Omental fat pad (tissue), 3 donors: ENCODE measurements at regions not wholly inside any gene's neighbourhood (a gene's known extent, or its start where the extent isn't known, plus 50 kb on each side); places are given as distances from the start of the nearest gene placed in this dataset.

ENCODE experiments used
- ATAC-seq: fragments of 150-250 bp; one replicate; pipeline ENCODE4 v1.9.1; 2016; ENCODE audit warnings: mild to moderate bottlenecking, moderate library complexity; ENCODE audit not compliant: low FRiP score
- DNase-seq: peaks from one replicate; pipeline ENCODE4 v3.0.0-alpha.2; 2019; ENCODE audit warnings: low spot score
- TF ChIP-seq, protein P1 (sequence below), 3 donors: fragments of 450-650 bp; IDR thresholded peaks; one replicate each; pipeline ENCODE4 v1.5.1; 2016 to 2017; ENCODE audit warnings: antibody characterized with exemption in 3 of 3, mild to moderate bottlenecking in 3 of 3, moderate library complexity in 2 of 3

DNA sequence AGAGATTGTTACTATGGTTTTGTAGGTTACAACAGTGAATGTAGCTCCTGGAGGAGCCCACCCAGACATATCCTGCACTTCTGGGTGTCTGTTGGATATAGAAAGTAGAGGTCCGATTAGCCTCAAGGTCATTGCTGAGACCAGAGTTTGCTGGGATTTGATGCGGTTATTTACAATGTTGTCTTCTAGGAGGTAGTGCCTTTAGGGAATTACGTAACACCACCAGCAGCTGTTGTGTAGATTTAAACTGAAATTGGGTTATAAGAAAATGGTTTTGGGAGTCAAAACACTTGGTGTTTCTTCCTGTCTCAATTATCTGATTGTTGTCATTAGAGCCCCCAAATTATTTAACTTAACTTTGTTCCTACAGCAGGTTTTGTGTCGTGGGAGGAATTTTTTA, 225.3 kb upstream of the PELI2 start:
- no peak for ATAC-seq
- TF ChIP-seq, protein P1, sequence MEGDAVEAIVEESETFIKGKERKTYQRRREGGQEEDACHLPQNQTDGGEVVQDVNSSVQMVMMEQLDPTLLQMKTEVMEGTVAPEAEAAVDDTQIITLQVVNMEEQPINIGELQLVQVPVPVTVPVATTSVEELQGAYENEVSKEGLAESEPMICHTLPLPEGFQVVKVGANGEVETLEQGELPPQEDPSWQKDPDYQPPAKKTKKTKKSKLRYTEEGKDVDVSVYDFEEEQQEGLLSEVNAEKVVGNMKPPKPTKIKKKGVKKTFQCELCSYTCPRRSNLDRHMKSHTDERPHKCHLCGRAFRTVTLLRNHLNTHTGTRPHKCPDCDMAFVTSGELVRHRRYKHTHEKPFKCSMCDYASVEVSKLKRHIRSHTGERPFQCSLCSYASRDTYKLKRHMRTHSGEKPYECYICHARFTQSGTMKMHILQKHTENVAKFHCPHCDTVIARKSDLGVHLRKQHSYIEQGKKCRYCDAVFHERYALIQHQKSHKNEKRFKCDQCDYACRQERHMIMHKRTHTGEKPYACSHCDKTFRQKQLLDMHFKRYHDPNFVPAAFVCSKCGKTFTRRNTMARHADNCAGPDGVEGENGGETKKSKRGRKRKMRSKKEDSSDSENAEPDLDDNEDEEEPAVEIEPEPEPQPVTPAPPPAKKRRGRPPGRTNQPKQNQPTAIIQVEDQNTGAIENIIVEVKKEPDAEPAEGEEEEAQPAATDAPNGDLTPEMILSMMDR (IDR thresholded peaks at IDR 0.05), result no peak
- no peak for DNase-seq

DNA sequence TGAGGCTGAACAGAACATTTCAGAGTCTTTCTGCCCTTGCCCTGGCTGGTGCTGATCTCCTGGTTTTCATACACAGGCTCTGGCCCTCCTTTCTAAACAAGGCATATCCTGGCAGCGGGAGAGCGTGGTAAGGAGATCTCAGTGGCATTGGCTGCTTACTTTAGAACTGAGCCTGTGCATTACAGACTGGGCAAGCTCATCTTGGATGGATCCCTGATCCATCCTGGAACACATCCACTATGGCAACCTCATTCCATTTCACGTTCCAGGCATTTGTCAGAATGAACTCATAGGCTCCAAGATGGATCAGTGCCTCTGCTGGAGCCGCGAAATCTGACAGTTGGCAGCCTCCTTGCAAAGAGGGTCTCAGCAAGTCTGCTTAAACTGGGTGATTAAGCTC, 224.5 kb upstream of the PELI2 start:
- TF ChIP-seq, protein P1 (IDR thresholded peaks at IDR 0.05), result no peak
- ATAC-seq (no peak), DNase-seq (no peak)

DNA sequence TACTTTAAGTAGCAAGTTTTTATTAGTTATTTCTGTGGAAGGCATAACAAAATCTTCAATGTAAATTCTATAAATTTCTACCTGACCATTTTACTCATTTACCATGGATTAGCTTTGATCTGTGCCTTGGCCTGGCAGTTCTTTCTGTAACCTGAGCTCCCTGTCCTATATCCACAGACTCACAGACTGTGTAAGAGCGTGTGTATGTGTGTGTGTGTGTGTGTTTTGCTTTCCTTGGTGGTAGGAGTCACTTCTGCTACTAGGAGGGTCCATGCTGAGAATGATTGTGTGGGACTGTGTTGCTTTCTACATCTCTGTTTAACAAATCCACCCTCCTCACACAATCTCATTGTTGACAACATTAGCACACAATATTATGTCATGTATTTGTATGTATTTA, 221.2 kb upstream of the PELI2 start:
- ATAC-seq, result no peak
- TF ChIP-seq, protein P1 (IDR thresholded peaks at IDR 0.05), result no peak
- no peak for DNase-seq

DNA sequence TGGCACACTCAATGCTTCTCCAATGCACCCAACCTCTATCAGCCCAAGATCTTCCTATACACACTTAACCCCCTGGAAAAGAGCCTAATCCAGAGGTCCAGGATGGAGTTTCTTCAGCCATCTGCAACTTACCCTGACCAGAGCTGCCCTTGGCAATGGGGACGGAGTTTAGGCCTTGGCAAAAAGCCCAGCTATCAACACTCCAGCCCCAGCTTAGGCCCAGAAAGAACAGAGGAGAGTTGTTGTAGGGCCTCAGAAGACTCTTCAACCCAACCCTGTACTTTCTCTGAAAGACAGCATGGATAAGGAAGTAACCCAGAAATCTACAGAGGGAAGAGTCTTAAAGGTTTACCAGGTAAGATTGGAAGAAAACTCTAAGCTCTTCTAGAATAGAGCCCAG, 219.3 kb upstream of the PELI2 start:
- ATAC-seq (no peak), DNase-seq (no peak)
- TF ChIP-seq, protein P1 (IDR thresholded peaks at IDR 0.05), result no peak

DNA sequence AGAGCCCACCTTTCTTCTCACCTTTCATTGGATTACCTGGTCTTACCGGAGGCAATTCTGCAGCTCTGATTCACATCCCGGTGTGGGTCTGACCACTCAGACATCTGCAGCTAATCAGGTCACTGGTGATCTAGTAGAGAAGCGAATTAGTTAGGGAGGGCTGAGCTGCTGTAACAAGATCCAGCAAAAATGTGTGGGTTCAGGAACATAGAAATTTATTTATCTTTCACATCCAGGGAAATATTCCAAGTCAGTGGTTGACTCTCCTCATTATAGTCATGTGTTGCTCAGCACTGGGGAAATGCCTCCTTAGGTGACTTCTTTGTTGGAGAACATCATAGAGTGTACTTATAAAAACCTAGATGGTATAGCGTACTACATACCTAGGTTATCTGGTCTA, 218.7 kb upstream of the PELI2 start:
- TF ChIP-seq, protein P1 (IDR thresholded peaks at IDR 0.05), result no peak
- ATAC-seq, result no peak
- DNase-seq, result no peak

DNA sequence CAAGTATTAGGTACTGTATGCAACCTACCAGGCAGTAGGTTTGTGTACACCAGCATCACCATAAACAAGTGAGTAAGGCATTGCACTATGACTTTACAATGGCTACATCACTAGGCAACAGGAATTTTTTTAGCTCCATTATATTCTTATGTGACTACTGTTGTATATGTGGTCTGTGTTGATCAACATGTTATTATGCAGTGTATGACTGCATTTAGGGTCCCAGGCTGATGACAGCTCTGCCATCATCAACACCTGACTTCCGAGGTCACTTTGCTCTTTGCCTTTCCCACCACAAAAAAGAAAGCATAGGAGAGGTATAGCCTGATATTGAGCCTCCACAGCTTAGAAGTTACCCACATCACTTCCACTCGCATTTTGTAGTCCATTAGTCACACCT, 217.5 kb upstream of the PELI2 start:
- TF ChIP-seq, protein P1 (IDR thresholded peaks at IDR 0.05), result no peak
- no peak for ATAC-seq
- DNase-seq, result no peak

DNA sequence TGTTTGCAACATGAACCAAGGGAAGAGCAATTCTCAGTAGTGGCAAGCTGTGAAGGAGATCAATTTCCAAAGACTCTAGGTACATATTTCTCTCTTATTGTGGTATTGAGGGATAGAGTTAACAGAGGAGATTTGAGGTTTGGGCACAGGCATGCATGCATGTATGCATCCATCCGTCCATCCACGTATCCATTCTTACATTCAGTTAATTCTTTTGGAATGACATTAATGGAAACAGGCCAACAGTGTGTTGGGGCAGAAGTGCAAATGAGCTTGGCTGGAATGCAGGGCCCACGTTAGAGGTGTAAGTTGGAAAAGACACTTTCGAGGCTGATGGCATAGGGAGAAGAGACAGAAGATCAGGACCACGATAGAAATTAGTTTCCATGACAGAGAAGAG, 216.9 kb upstream of the PELI2 start:
- ATAC-seq (no peak), DNase-seq (no peak)
- TF ChIP-seq, protein P1 (IDR thresholded peaks at IDR 0.05), result no peak
